Activated CD4-positive, alpha-beta T cell treated with anti-CD3 and anti-CD28 coated beads, Interleukin-2, Interleukin-6, amounts not matched to agents 100 ng/mL and 50 ng/mL, durations not matched to agents 16 hours and 8 hours (primary cell): ENCODE measurements at regions not wholly inside any gene's neighbourhood (a gene's known extent, or its start where the extent isn't known, plus 50 kb on each side); places are given as distances from the start of the nearest gene placed in this dataset.
"Not testable (repeated sequence)": the region's sequence is repeated elsewhere in the genome, so short reads cannot be mapped to it uniquely, and the experiment has no call there.

Experiments
- DNase-seq: peaks from one replicate; pipeline ENCODE4 v3.0.0-alpha.2; 2020

DNA sequence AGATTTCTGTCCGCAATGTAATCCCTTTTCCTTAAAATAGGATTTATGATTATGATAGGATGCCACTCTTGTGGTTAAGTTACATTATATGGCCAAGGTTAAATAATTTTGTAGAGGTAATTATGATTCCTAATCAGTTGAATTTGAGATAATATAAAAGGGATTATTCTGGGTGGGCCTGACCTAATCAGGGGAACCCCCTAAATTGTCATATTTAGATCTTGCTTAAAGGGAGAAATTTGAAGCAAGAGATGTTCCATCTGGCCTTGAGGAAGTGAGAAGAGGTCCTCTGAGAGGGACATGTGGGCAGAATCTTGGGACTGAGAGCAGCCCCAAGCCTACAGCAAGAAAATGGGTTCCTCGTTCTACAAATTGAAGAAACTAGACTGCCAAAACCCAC lies 1550.1 kb upstream of the TENM4 start:
- DNase-seq = no peak

DNA sequence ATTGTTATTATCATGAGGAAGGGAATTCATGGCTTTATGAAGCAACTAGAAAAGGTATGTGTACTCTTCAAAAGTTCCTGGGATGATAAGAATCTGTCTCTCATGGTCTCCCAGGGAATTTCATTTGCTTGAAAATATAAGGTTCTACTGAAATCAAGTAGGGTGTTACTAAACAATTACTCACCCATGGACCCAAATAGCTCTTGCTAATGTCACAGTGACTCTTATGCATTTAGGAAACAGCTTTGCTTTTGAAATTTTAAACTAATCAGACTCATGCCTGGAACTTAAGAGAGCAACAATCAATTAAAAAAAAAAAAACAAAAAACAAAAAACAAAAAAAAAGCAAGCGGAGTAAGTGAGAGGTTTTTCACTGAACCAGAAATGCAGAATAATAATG lies 1546.3 kb upstream of the TENM4 start:
- DNase-seq = no peak

DNA sequence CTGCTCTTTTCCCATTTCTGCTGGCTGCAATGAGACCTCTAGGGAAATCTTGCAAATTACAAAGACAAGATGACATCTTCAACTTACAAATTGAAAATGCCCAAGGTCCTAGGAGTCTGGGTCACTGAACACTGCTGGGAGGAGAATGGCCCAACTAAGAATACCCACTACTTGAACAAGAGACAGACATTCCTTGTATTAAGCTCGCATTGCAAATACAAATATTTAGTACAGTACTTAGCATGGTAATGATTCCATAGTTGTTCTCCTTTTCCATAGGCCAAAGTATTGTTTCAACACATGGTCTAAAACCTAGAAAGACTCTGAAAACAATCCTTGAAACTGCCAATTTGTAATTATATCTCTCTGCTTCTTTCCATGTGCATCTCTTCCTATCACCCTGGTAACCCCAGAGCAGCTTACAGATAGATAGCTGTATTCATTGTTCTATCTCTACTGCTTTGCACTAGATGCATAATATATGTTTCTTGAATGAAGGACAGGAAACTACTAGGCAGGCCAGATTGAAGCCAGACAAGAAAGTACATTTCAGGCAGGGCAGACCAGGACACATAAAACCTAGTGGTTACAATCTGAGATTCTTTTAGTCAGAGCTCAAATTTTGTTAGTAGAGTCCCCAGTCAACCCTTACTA lies 1545.7 kb upstream of the TENM4 start:
- no peak for DNase-seq

DNA sequence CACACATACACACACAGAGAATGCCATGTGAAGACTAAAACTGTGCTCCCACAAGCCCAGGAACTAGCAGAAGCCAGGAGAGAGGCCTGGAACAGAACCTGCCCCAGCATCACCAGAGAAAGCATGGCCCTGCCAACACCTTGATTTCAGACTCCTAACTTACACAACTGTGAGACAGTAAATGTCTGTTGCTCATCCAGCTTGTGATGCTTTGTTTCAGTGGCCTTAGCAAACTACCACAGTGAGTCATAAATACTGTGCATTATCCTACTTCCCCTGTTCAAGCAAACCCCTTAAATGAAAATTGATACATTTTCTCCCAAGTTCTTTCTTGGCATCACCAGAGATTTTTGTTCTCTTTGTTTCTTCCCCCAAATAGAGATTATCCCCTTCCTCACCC lies 1539.4 kb upstream of the TENM4 start:
- DNase-seq = no peak

DNA sequence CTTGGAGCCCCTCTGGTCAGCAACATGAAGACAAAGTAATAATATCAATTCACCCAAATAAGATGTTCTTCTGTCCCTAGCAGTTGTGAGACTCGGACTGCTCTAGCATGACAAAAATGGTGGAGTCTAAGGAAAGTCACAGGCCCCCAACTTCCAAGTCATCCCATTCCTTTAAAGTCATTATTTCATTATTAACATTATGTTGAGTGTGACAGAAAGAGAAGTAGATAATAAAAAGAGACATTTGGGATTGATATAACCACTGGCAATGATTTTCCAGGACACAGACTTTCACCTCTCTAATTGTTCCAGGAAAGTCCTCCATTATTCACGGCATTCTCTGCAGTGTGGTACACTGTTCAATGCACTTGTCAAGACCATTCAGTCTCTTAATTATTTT lies 1533.0 kb upstream of the TENM4 start:
- DNase-seq = no peak

DNA sequence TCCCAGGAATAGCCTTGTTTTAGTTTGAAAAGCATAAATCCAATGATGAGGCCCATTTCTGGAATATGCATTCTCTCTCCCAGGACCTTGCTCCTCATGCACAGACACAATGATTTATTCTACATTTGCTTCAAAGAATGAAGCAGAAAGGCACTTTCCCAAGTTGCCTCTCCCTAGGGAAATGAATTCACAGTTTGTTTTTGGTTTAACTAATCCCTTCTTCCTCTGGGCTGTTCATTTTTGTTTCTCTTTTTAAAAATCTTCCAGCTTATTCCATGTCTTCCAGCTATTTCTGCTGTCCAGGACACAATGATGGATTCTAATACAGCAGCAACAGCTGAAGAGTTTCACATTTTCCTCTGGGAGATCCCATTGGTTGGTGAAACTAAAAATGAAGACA lies 1529.2 kb upstream of the TENM4 start:
- no peak for DNase-seq

DNA sequence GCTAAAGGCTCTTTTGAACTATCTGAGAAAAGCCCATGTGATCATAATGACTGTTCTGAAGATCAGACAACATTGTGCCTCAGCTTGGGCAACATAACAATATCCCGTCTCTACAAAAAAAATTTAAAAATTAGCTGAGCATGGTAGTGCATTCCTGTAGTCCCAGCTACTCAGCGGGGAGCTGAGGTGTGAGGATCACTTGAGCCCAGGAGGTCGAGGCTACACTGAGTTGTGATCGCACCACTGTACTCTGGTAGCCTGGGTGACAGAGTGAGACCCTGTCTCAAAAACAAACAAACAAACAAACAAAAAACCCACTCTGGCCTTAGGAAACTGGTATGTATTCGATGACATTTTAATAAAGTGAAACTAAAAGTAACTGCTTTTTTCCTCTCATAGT lies 1526.8 kb upstream of the TENM4 start:
- no peak for DNase-seq

DNA sequence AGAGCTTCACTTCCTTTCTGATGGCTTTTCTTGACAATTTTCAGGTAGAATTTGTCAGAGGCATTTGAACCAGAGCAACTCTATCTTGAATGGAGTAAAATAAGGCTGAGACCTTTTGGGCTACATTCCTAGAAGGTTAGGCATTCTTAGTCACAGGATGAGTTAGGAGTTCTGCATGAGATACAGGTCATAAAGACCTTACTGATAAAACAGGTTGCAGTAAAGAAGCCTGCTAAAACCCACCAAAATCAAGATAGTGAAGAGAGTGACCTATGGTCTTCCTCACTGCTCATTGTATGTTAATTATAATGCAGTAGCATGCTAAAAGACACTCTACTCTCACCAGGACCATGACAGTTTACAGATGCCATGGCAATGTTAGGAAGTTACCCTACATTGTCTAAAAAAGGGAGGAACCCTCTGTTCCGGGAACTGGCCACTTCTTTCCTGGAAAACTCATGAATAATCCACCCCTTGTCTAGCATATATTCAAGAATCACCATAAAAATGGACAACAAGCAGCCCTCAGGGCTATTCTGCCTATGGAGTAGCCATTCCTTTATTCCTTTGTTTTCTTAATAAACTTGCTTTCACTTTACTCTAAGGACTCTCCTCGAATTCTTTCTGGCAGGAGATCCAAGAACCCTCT lies 1519.7 kb upstream of the TENM4 start:
- DNase-seq = no peak

DNA sequence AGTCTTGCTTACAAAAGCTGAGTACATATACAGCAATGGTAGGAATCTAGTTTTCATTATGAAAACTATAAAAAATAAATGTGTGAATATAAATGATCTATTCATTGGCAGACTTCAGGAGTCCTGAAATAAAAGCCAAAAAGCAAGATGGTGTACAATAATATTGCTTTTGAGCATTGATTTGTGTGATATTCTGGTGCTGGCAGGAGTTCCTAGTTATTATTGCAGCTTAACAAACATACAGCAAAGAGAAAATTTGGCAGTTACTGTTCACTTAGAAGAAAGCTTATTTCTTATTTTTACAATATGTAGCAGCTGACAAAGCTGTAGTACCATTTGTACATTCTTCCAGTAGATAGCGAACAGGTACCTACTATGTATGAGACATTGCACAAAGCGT lies 1518.9 kb upstream of the TENM4 start:
- no peak for DNase-seq

DNA sequence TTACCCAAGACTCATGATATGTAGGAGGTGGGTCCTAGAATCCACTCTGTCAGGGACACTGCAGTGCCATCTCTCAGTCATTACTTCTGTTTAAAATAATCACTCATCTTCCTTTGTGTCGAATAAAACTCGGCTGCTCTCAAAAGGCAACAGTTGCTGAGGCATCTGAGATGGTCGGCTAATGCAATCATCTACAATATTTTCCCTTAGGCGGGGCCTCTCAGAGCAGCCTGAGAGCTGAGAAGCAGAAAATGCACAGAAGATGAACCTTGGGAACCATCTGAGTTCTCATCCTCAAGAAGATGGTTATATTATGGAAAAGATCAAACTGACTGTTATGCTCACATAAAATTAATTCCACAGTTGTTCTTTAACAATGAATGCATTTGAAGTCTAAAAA lies 1518.2 kb upstream of the TENM4 start:
- DNase-seq = no peak

DNA sequence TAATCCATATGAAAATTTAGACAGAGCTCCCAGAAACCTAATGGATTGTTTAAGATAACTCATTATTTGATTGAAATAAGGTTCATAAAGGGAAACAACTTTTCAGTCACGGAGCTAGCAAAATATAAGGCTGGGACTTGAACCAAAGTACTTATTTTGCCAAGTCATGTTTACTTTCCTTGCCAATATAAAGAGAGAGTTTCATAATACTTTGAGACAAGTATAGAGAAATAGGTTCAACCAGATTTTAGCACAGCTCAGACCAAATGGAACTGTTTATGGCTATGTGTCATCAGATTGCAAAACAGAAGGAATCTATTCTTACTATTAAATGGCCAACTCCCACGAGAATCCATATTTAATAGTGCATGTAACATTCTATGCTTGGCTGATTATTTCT lies 1517.5 kb upstream of the TENM4 start:
- DNase-seq = no peak

DNA sequence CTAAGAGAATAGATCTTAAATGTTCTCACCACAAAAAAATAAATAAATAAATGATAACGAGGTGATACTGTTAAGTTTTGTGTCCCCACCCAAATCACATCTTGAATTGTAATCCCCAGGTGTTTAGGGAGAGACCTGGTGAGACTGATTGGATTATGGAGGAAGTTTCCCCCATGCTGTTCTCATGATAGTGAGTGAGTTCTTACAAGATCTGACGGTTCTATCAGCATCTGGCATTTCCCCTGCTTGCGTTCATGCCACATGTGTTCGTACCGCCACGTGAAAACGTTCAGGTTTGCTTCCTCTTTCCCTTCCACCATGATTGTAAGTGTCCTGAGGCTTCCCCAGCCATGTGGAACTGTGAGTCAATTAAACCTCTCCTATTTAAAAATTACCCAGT lies 1514.8 kb upstream of the TENM4 start:
- DNase-seq = no peak

DNA sequence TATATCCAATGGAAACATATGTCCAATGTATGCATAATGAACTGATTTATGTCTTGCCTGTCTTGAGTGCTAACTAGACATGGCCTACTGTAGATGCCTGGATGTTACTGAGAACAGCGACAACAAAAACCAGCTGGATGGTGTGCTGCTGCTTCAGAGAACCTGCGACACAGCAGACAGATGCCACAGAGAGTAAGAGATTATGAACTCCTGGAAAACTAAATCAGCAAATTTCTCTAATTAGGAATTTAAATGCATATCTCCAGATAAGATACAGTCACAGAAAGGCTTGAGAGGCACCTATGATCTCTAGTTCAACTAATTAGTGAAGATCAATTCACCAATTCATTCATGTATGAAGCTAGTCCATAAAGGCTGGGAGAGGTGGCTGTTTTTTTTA lies 1508.0 kb upstream of the TENM4 start:
- DNase-seq = no peak

DNA sequence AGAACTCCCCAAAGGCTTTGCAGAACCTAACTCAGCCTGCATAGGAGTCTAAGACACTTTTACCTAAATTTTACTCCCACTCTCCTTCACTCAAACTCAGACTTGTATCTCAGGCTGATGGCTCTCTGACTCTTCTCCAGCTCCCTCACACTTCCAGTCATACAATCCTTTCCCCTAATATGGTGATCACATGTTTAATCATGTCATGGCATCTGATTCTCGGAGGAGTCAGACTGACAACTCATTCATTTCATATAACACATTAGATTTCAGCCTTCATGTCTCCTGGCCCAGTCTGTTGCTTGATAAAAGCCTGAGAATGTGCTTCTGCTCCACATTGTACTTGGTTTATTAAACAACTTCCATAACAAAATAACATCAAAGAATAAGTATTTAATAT lies 1503.9 kb upstream of the TENM4 start:
- DNase-seq = no peak

DNA sequence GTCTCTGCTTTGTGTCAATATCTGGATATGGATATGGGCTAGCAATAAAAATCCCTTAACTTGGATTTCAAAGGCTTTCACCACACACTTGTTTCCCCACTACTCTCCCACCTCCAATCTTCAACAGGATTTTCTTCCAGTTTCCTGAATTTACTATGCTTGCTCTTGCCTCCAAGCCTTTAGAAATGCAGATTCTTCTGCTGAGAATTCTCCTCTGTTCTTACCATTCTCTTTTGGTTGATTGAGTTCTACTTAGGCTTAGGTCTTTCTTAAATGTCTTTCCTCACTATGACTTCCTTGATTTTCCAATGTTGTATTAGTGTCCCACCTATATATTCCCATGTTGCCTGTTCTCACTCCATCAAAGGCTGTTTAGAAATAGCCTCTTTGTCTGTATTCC lies 1502.4 kb upstream of the TENM4 start:
- DNase-seq = no peak

DNA sequence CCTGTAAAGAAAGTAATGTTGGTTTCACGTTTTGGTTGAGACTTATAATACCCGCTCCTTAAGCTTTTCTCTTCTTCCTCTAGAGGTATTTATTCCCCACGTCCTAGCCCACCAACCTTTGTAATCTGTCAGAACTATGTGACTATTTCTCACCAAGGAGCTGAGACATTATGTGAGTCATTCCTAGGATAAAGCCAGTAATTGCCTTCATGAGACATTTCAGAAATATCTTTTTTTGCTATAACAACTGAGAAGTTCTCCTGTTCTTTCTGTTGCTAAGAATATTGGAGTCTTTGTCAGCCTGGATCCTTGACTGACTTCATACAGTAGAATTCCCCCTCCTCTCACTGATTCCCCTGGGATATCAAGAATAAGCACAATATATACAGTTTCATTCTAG lies 1497.0 kb upstream of the TENM4 start:
- no peak for DNase-seq

DNA sequence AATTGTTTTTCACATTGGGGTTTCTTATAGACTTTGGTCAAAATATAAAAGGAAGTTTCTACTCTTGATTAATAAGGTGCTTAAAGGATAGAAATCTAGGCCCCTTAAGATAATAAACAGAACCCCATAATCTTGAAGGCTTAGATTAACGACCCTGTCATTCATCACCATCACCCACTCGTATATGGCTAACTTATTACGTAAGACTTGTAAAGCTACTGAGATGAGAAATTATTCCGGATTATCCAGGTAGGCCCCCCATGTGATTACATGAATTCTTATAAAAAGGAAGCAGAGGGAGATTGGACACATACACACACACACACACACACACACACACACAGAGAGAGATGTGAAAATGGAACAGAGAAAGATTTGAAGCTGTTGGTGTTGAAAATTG lies 1489.2 kb upstream of the TENM4 start:
- DNase-seq = no peak

DNA sequence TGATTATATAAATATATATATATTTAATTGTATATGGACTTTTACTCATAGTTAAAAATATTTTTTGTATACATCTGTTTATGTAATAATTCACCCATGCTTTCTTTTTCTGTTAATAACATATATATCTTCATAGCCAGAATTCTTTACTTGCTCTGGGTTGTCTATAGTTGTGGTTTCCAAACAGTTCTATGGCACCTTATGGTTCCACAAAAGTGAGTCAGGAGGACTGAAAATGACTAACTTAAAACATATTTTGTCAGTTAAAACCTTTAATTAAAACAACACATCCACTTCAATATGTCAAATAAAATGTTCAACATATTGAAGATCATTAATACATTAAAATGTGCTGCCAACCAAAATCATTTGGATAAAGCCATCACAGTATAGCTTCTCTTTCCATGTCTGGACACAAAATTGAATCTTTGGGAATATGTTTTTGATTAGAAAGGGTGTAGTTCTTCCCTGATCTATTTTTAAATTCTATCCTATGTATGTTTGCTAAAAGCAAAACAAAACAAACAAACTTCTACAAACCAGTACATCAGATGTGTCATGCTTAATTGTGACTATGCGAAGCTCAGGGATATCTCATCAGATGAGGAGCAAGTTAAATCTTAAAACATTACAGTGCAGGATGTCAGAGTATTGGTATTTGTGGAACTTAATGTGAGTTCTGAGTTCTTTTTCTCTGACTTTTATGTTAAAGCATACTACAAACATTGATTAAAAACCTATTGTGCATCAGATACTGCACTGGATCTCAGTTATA lies 1488.4 kb upstream of the TENM4 start:
- no peak for DNase-seq

DNA sequence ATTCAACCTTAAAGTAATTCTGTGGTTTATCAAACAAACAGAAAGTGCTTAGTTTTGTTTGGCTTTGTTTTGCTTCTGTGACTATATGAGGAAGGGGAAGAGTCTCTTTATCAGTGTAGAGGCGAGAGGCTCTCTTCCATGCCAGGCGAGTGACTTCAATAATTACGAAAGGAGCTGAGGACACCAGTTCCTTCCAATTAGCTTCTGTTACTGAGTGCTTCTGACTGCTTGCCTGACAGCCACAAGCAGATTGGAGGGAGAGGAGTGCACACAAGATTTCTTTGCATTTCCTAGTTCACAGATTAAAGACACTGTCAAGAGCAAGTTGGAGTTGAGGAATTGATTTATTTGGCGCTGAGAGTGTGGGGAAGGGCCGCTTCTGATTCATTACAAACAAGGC lies 1484.5 kb upstream of the TENM4 start:
- DNase-seq = no peak

DNA sequence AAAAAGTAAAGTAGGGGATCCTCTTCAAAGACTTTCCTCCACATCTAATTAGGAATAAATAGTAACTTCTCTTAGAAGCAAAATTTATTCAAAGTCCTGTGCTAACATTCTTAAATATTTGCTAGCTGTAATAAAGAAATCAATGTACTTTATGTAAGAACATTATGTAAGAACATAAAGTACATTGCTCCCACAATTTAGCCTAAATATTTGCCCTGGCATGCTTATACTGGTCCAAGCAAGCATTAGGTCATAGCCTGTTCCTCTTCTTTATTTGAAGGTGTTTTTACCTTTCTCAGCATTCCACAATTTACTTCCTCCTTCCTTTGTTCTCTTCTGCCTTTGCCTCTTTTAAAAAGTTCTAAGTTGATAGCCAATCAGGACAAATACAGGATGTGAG lies 1480.5 kb upstream of the TENM4 start:
- not testable (repeated sequence) for DNase-seq

DNA sequence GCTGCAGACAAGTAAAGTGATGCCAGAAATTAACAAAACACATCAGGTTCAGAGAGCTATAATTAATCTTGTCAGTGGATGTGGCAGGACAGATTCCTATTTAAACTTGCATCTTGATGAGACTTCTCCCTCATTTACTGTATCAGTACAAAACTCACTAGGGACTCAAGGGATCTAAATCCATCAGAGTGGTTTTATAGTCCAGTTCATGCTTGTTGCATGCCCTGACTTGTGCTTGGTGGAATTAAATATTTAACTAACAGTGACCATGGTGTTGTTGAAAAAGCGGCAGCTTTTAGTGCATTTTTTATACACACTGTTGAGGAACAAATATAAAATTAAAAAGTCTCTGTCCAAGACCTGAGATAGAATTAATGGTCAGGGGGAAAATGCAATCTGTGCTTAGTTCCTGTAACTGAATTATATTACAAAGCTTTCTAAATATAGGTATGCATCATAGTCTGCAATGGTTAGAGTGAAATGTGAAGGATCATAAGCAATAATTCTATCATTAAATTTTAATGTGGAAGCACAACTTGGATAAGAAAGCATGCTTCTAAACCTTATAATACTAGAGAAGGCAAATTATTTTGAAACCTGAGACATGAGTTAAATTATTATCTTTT lies 1475.5 kb upstream of the TENM4 start:
- no peak for DNase-seq

DNA sequence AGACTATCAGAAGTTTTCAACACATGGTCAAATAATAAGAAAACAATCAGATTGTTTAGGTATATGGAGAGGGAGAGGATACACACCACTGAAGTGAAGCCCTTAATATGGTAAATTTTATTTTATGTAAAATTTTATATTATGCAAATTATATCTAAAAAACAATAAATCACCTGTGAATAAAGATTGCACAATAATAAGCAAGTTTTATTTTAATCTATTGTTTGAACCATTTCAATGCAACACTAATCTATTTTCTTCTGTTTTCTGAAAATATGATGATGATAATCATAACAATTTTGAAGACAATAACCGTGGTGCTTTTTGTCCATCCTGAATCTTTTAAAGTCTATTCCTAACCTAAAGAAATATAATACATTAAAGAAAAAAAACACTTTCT lies 1473.5 kb upstream of the TENM4 start:
- no peak for DNase-seq

DNA sequence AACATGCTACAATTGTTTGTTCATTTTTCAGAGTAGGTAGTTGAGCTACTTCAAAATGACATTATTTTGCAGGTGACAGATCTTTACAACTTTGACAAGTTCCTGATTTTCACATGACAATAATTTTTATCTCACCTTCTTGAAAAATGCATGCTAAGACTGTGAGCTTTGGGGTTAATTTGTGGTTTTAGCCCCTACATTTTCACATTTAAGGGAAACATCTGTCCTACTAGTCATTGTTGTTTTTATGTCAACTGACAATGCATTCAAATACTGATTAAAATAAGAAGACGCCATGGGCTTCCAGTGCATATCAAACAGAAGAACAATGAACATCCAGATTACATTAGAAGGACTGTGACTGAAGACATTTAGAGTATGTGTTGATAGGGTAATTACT lies 1470.8 kb upstream of the TENM4 start:
- DNase-seq = no peak

DNA sequence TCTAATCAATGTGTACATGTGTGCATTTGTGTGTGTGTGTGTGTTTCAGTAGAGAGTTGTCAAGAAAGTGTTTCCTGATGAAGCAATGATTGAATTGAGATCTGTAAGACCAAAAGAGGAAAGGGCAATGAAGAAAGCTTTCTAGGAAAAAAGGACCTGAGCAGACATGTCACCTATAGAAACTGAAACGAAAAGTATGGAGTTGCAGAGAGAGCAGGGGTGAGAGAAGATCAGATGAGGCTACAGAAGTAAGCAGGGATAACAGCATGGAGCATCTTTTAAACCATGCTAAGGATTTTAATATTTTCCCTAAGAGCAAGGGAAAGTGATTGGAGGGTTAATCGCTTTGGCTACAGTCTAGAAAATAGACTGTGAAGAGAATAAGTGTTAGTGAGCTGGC lies 1459.4 kb upstream of the TENM4 start:
- no peak for DNase-seq
